NK-92 treated with Interleukin-12 subunit alpha and Interleukin-12 subunit beta, amount 100 ng/mL, for 24 hours (cell line): ENCODE measurements at regions not wholly inside any gene's neighbourhood (a gene's known extent, or its start where the extent isn't known, plus 50 kb on each side); places are given as distances from the start of the nearest gene placed in this dataset.
"Not testable (repeated sequence)": the region's sequence is repeated elsewhere in the genome, so short reads cannot be mapped to it uniquely, and the experiment has no call there.

Source experiments
- DNase-seq: peaks from one replicate; lab custom pipeline; 2025; lab: John Stamatoyannopoulos, UW

DNA sequence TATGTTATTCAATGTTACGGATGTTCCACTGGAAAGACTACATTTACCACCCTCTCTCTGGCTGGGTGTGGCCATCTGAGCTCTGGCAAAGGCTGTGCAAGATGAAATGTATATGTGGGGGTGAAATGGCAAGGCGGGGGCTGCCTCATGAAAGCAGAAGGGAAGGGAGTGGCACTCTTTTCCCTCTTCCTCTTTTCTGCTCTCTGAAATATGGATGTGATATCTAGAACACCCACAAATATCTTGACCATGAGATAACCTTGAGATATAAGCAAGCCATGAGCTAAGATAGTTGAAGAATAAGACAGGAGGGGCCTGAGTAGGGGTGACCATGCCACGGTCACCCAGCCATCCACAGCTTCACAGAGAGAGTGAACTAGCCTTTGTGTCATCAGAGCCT lies 367.8 kb upstream of the ID2 start:
- DNase-seq, result no peak

DNA sequence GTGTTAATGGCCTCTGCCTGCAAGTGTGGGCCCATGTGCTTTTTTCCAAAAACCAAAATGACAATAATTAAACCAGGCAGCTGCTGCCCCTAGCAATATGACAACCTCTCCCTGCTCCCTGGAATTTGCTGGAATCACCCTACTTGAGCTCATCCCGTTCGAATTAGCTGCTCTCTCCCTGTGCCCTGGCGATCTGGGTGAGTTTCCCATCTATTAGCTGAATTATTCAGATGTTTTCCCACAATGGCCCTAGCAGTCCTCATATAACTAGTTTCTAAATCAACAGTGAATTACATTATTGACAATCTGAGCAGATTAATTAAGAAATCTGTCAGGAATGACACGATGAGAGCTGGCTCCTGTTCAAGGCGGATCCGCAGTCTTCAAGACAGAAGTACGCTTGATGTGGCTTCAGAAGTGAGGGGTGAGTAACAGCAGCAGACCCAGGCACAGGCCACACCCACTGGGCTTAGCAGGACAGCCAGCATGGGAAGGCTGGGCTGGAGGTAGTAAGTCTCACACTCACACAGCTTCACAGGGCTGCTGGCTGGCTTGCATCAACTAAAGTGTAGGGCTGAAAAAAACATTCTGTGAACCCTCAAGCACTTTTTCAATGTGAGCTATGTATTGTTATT lies 366.2 kb upstream of the ID2 start:
- no peak for DNase-seq

DNA sequence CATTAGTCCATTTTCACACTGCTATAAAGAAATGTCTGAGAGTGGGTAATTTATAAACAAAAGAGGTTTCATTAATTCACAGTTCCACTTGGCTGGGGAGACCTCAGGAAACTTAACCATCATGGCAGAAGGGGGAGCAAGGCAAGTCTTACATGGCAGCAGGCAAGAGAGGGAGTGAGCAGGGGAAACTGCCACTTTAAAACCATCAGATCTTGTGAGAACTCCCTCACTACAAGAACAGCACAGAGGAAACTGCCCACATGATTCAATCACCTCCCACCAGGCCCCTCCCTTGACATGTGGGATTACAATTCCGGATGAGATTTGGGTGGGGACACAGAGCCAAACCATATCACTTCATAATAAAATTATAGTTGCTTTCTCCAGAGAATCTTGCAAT lies 365.5 kb upstream of the ID2 start:
- DNase-seq, result no peak

DNA sequence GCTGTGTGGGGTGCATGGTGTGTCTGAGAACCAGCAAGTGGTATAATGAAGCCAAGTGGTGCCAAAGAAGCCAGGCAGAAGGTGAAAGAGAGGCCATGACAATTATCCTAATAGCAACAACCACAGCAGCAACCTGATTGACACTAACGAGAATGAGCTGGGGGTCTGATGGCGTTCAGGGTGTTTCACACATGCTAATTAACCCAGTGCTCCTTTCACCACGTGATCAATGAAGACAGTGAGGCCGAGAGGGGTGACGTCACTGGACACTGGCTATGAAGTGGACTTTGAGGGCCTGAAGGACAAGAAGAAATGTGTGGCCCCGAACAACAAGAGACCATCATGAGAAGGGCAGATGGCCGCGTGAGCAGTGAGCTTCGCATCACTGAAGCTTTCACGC lies 364.4 kb upstream of the ID2 start:
- DNase-seq, result no peak

DNA sequence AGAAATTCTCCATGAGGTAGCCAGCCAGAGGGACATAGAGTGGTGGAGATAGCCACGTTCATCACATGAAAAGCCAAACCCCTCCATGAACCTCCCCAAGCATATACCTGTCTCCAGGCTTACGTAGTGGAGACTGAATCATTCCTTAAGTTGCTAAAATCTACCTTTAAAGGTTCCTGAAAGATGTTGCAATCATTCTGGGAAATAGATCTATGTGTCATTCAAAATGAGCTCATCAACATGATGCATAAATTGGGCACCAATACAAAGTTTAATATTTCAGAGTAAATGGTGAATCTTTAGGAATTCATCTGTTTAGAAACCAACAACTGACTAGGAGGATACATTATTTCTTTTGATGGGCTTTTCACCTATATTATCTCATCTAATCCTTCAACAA lies 362.6 kb upstream of the ID2 start:
- no peak for DNase-seq

DNA sequence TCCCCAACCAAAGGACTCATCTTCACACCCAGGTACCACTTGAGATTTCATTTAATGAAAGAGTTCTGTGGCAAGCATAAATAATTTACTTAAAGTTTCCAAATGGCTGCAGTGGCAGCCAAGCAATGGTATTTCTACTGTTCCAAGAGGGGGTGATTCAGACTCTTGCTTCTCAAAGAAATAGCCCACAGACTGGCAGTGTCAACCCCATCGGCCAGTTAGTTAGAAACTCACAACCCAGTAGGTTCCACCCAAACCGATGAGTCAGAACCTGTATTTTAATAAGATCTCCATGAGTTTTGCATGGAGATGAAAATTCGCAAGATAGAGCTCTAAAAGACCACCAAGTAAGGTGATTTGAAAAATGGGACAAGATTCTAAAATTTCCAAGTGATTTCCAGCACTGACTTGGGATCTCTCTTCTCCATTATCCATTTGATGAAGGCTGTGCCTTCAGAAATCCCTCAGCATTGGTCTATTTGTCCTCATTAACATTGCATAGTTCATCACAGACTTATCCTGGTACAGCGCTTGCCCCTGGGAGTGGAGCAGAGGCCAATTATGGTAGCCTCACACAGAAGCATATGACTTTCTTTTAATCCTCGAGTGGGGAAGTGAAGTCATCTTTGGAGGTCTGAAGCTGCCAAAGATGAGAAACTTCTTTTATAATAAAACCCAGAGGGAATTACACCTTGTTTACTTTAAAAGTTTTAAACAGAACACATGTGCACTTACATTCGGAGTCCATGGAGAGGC lies 361.4 kb upstream of the ID2 start:
- no peak for DNase-seq

DNA sequence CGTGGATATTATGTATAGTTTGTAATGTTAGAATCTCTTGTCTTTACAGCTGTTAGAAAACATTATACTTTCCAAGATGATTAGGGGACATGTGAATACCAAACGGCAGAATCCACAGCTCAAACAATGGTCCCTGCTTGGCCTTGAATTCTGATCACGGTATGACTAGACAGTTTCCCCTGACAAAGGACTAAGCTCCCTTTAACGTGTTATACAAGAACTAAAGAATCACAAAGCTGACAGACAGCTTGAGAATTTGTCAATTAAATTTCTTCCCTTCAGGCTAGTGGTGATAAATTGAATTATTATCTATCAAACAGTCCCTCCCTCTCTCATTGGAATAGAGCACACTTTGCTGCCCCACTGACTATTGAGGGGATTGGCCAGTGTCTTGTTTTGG lies 359.2 kb upstream of the ID2 start:
- DNase-seq, result no peak

DNA sequence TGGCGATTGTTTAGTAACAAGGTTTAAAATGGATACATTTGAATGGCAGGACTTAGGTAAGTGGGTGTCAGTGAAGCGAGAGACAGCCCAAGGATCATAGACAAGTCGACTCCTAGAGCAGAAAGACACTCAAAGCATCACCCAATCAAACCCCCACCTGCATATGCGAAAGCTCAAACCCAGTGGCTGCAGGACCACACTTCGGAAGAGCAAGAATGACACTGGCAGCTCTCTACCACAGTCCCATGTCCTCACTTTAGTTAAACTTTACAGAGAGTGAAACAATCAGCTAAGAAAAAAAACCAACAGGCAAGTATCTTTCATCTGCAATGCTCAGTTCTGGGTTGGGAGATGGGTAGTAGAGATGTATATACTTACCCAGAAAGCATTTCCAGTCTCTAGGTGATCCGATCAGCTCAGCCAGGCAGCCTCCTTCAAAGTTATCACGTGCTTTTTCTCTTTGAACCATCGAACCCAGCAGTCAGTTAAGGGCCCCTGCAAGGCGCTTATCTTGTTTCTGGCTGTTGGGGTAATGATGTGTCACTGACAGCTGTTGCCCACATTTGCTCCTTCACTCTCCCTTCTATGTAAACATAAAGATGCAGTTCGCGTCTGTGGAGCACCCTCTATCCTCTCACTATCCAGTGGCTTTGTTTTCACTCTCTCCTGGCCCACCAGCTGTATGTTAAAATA lies 357.5 kb upstream of the ID2 start:
- DNase-seq, result no peak

DNA sequence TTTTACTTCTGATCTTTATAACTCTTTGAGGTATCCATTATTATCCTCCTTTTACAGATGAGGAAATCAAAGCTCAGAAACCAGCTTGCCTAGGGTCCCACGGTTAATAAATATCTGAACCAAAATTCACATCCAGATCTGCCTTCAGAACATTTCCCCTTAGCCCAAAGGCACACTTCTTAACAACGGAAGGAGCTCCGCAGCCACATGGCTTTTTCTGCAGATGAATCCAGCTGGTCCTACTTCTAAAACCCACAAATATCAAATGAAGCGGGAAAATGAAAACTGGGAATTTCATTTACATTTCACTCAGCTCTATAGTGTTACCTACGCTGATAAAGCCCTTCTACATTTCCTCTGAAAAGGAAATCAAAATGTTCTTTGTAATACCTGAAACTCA lies 357.0 kb upstream of the ID2 start:
- no peak for DNase-seq

DNA sequence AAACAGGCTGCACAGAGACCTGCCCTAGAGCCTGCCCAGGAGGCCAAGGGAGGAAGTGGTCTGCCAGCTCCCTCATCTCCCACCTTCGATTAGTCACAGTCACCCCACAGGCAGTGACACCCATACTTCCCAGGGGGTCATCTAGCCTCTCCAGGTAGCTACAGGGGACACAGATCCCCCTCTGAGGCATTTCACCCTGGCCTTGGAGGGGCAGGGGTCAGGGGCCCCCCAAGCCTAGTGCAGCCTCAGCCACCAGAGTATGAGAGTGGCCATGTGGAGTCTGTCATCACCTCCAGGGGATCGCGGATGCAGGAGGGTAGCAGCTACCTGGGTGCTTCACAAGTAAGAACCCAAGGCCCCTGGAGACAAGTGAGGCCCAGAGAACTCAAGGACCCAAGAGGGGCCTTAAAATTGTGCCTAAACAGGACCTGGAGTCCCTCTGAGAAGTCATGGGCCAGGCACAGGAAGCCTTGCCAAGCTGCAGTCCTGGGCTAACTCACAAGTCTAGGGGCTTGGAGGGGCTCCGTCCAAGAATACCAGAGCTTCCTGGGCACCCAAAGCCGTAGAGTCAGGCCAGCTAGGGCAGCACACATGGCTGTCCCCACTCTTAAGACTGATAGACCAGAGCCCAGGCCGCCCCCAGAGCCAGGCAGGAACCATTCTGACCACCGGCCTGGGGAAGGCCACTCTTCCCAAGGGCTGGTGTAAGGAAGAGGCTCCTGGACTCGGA lies 354.3 kb upstream of the ID2 start:
- no peak for DNase-seq

DNA sequence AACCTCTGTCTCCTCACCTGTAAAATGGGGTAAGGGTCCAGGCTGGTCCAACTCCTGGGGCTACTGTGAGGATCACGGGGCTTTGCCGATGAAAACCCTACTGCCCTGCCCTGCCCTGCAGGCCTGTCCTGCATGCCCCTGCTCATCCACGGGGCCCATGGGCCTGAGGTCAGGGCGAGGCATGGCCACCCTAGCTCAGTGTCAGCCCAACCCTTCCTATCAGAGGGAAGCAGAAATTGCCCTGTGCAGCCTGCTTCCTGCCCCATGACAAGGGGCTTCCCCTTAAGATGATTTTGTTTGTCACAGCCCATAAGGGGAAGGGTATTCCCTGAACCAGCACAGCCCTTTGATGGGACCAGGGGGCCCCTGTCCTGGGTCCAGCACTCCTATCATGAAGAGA lies 353.6 kb upstream of the ID2 start:
- DNase-seq, result no peak

DNA sequence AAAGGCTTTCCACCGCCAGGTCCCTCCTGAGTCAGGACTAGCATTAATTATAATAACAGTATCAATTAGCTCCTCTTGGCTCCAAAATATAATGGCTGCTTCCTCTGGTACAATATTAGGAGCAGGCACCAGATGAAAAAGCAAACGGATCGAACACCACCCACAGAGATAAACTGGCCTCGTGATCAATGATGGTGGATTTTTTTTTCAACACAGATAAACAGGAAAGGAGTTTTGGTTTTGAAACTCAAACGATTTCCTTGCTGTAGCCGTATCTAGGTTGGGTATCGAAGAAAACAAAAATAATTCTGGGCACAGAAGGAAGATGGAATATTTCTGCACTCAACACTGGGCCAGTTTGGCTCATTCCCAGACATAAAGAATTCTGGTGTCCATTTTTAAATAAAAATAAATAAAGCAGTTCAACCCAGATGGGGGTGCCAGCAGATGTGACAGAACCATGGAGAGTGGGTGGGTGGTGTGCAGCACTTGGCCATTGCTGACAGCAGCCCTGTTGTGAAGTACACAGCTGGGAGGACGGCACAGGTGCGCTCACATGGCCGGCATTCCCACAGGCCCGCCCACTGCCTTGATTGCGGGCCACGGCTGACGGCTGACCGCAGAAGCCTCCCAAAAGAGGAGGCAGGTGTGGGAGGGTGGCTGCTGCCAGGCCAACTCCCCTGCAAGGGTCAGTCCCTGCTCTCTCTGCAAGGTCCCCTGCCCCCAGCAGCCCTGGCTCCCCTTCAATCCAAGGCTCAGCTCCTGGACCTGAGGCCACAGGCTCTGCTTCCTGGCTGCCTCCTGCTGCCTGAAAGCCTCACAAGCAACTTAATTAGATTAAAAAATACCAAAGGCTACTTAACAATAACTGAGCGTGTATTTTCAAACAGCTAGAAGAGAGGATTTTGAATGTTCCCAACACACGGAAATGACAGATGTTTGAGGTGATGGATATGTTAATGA lies 351.9 kb upstream of the ID2 start:
- DNase-seq, result no peak

DNA sequence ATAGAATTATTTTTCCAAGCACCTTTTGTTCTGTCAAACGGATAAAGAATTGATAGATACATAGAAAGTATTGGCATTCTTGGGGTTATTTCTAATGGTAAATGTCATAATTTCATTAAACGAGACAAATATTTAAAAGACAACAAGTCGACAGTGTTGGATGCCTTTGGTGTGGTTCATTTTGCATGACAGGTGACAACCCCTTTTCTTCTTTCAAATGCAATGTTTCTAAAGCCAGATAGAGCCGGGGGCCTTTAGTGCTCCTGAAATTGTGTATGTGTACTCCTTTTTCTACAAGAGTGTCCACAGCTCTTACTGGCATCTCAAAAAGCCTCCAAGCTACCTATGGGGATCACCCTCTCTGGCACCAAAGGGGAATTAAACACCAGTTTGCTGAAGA lies 350.8 kb upstream of the ID2 start:
- no peak for DNase-seq

DNA sequence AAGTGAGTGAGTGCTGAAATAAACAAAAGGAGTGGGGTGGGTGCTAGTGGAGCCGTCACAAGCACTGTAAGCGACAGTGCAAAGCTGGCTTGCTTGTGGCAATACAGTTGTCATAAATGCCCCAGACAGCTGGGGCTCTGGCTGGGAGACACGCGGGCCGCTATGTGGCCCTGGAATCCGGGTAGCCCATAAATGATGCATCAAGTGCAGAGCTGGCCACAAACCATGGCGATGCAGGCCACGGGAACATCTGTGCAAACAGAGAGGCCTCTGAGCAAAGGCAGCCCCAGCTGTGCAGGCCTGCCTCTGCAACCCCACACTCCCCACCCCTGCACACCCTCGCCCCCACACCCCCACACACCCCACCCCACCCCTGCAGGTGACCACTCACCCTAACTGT lies 349.2 kb upstream of the ID2 start:
- no peak for DNase-seq

DNA sequence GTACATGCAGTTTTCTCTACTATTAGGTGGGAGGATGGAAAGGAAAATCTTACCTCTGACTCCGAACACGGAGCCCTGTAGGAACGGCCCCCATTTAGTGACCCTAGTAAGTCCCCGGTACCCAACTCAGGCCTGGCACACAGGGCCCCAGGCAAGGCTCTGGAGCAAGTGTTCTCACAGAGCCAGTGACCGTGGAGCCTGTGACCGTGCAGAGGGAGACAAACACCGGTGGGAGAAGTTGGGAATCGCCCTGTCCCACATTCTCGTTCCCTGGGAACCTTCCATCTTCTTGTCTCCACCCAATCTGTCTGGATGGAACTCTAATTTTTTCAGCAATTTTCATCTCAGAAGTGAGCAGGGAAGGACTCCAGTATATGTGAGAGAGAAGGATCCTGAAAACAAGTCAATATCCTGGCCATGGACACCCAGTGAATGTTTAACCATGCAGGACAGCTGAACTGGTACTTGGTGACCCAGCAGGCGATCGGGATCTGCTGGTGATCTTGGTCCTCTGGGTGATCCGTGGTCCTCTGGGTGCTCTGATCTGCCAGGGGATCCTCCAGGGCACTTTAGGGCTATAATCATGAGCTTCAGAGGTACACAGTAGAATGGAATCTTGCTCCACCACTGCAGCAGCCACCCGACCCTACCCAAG lies 348.6 kb upstream of the ID2 start:
- no peak for DNase-seq

DNA sequence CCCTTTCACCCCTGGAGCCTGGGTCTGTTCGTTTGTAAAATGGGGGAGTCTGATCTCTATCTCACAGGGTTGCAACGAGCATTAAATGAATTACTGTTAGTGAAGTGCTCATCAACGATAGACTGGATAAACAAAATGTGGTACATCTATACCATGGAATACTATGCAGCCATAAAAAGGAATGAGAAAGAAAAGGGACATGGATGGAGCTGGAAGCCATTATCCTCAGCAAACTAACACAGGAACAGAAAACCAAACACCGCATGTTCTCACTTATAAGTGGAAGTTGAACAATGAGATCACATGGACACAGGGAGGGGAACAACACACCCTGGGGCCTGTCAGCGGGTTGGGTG lies 348.0 kb upstream of the ID2 start:
- not testable (repeated sequence) for DNase-seq

DNA sequence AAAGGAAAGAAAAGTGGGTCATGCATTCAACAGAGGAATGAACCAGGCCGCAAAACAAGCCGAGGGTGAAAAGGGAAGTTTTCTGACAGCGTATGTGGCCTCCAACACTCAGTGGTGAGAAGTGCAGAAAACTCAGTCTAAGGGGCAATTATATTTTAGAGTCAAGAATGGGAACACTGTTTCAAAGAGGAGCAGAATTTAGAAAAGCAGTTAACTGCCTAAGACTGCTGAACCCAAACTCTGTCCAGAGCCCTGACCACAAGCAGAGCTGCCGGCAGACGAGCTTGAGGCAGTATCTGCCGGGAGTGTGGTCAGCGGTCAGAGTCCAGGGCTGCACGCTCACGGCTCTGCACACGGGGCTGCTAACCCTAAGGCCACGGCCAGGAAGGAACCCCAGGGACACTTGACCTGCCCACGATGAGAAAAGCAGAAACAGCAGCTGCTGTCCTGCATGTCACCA lies 347.0 kb upstream of the ID2 start:
- no peak for DNase-seq

DNA sequence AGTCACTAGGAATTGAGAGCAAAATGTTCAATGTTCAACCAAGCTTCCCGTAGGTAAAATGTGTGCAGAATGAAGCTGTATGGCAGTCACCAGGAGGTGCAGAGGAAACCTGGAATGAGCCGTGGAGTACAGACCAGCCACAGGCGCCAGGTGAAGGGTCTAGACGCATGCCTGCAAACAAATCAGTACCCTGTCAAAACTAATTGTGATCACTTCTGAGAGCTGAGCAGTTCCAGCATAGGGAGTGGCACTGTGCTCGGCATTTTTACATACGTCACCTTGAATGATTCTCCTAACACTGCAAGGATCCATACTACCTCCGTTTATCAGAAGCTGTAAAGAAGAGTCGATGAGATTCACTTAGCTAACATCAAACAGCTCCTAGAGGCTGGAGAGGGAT lies 346.1 kb upstream of the ID2 start:
- DNase-seq, result no peak

DNA sequence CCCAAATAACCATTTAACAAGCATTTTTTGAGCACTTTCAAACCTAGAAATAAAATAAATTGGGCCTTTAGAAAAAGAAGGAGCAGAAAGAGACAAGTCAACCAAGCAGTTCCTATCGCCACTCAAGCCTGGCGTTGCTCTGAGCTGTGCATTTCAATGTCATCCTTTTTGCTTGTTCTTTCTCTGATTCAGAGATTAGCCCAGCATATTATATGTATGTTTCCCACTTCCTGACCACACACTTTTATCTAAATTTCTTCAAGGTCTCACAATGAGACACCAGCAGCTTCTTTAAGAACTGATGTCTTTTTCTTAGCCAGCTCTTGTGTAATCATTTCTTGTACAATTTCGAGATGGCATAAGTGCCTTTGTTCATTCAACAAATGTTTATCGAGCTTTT lies 344.5 kb upstream of the ID2 start:
- DNase-seq, result no peak

DNA sequence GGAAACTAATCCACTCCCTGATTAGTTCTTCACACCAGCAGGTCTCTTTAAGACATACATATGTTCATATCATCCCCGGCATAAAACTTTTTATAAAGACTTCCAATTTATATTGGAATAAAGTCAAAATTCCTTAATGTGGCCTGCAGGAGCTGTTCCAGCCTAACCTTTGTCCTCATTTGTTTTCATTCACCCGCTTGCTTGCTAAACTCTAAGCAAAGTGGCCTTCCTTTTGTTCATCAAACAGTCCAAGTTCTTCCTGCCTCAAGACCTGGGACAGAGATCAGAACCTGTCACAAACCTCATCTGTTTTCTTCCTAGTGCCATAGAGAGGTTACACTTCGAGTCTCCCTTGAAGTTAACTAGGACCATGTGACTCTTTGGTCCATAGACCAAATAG lies 339.4 kb upstream of the ID2 start:
- no peak for DNase-seq

DNA sequence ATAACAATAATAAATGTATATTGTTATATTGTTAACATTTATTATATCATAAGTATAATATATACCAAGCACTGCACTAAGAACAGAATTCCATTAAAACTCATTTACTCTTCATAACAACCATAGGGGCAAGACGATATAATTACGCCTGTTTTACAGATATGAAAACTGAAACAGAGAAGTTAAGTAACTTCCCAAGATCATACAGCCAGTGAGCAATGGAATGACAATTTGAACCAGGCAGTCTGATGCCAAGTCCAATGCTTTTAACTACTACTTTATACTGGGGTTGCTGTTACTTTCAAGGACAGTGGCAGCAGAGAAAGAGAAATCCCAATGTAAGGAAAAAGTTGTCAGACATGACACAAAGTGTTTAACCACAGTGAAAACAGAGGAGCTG lies 338.8 kb upstream of the ID2 start:
- no peak for DNase-seq
